GM06990 (cell line): ENCODE measurements at regions not wholly inside any gene's neighbourhood (a gene's known extent, or its start where the extent isn't known, plus 50 kb on each side); places are given as distances from the start of the nearest gene placed in this dataset.

Experiments used
- DNase-seq: peaks from one replicate; pipeline ENCODE4 v3.0.0-alpha.2; 2011; ENCODE audit not compliant: insufficient read length; ENCODE audit errors: extremely low read depth
- H3K27me3 ChIP-seq: replicated peaks from 2 replicates; pipeline ENCODE4 v1.6.0; 2011; ENCODE audit warnings: low read length; ENCODE audit not compliant: control insufficient read depth, insufficient read depth
- H3K36me3 ChIP-seq: 2 replicates; pipeline ENCODE4 v1.5.1; 2011; ENCODE audit warnings: low read length; ENCODE audit not compliant: control insufficient read depth, insufficient read depth
- H3K4me3 ChIP-seq: replicated peaks from 2 replicates; pipeline ENCODE4 v1.5.1; 2011; ENCODE audit warnings: low read depth, mild to moderate bottlenecking, control low read depth, low read length
- TF ChIP-seq, protein P1 (sequence below): IDR thresholded peaks from 2 replicates; pipeline ENCODE4 v1.5.1; 2011; ENCODE audit warnings: low read length, control low read depth, mild to moderate bottlenecking, inconsistent platforms; ENCODE audit not compliant: insufficient read depth, poor library complexity, severe bottlenecking

DNA sequence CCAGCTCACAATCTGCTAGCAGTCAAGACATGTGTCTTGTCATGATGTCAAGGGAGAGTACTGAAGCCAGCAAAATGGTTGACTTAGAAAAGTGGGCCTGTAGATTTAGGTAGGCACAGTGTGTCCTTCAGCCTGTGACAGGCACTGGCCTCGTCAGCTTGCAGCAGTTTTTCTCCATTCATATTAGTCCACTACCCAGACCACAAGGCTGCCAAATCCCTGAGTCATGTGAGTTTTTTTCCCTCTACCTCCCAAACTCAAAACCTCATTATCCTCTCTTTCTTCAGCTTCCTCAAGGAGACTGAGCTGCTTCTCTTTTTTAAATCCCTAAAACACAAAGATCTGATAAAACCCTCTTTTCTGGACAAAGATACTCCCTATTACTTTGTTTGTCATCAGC lies 102.6 kb upstream of the HS3ST3A1 start:
- no peak for DNase-seq
- Histone ChIP-seq H3K27me3 (no peaks in the 10 kb centered on the region), H3K36me3 (no peaks in the 10 kb centered on the region), H3K4me3 (no peak overlapping the region)
- TF ChIP-seq, protein P1, sequence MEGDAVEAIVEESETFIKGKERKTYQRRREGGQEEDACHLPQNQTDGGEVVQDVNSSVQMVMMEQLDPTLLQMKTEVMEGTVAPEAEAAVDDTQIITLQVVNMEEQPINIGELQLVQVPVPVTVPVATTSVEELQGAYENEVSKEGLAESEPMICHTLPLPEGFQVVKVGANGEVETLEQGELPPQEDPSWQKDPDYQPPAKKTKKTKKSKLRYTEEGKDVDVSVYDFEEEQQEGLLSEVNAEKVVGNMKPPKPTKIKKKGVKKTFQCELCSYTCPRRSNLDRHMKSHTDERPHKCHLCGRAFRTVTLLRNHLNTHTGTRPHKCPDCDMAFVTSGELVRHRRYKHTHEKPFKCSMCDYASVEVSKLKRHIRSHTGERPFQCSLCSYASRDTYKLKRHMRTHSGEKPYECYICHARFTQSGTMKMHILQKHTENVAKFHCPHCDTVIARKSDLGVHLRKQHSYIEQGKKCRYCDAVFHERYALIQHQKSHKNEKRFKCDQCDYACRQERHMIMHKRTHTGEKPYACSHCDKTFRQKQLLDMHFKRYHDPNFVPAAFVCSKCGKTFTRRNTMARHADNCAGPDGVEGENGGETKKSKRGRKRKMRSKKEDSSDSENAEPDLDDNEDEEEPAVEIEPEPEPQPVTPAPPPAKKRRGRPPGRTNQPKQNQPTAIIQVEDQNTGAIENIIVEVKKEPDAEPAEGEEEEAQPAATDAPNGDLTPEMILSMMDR, result no peak

DNA sequence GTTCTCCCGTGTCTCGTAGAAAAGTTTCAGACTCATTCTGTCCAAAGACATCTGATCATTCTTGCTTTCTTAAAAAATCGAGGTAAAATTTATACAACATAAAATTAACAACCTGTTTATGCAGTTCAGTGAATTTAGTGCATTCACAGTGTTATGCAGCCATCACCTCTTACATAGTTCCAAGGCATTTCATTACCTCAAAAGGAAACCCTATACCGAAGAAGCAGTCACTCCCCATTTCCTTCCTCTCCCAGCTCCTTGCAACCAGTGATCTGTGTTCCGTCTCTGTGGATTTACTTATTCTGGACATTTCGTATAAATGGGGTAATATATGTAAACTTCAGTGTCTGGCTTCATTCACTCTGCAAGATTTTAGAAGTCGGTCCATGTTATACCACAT lies 103.5 kb upstream of the HS3ST3A1 start:
- DNase-seq, result no peak
- Histone ChIP-seq H3K4me3 (no peak overlapping the region), H3K36me3 (no peaks in the 10 kb centered on the region), H3K27me3 (no peaks in the 10 kb centered on the region)
- TF ChIP-seq, protein P1, result no peak

DNA sequence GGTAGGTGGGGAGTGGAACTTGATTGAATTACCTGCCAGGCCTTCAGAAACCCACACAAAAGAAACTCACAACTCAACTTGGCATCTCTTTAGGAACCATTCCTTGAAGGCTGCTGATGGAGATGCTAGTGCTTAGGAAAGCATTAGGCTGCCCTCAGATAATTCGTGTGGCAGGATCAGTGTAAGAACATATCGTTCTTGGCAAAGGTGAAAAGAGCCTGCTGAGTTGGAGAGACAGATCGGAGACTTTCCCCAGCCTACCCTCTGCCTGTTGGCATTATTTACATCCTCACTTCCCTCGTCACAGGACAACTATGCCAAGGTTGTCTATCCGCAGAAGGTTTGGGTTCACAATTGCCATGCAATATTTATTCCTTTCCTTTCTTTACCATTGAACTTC lies 120.0 kb upstream of the HS3ST3A1 start:
- TF ChIP-seq, protein P1, result no peak
- Histone ChIP-seq H3K36me3 (no peaks in the 10 kb centered on the region), H3K4me3 (no peak overlapping the region), H3K27me3 (no peaks in the 10 kb centered on the region)
- no peak for DNase-seq

DNA sequence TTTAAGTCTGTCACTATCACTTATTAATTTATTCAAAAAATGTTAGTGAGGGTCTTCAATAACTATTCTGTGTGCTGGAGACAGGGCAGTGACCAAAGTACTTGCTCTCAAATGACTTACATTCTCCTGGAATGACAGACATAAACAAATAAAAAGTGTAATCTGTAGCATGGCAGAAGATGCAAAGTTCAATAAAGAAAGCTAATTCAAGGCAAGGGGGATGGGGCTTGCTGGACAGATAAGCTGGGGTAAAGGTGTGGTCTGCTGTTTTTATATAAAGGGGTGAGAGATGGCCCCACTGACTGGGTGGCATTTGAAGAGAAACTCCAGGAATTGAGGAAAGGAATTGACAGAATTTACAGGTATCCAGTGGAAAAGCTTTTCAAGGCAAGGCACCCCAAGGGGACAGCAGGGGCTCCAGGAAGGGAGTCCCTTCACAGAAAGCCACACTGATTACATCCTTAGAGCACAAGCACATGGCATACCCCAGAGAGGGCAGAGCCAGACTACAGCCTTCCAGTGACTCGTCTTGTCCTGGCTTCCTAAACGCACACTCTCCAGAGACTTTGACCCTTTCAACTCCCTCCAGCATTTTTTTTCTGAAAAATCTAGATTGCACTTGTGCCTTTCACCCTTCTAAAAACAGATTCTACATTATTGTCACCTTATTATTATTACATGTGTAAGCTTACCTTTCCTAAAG lies 123.7 kb upstream of the HS3ST3A1 start:
- TF ChIP-seq, protein P1, result no peak
- DNase-seq, result no peak
- H3K27me3 ChIP-seq, result no peaks in the 10 kb centered on the region
- H3K4me3 ChIP-seq, result no peak overlapping the region
- H3K36me3 ChIP-seq, result no peaks in the 10 kb centered on the region

DNA sequence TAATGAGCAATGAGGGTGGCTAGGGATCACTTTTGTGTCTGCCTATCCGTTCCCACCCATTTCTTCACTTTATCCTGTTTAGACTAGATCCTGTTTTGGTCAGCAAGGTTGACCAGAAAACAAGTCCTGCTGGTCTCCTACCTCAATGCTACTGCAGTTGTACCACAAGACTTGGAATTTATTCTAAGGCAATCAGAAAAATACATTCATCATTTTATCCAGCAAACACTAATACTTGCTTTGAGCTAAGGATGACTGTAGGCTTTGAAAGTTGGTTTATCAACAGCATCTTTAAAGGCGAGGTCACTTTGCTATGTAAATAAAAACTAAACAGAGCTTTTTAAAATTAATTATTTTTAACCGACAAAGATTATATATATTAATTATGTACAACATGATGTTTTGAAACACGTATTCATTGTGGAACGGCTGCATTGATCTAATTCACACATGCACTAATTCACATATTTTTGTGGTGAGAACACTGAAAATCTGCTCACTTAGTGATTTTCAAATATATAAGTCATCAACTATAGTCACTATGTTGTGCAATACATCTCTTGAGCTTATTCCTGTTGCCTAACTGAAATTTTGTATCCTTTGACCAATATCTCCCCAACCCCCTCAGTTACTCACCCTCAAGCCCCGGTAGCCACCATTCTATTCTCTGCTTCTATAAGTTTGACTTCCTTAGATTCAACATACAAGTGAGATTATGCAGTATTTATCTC lies 125.9 kb upstream of the HS3ST3A1 start:
- no peaks in the 10 kb centered on the region for H3K27me3 ChIP-seq
- DNase-seq, result no peak

More for the DNA sequence above, 125.9 kb upstream of the HS3ST3A1 start:
- TF ChIP-seq, protein P1, result no peak
- Histone ChIP-seq H3K4me3 (no peak overlapping the region), H3K36me3 (no peaks in the 10 kb centered on the region)
